WI38 (cell line): ENCODE measurements at regions not wholly inside any gene's neighbourhood (a gene's known extent, or its start where the extent isn't known, plus 50 kb on each side); places are given as distances from the start of the nearest gene placed in this dataset.
"Not testable (repeated sequence)": the region's sequence is repeated elsewhere in the genome, so short reads cannot be mapped to it uniquely, and the experiment has no call there.

Source experiments
- H3K4me3 ChIP-seq: 2 replicates; pipeline ENCODE4 v1.5.1; 2011; ENCODE audit warnings: low read depth, mild to moderate bottlenecking, control low read depth, low read length
- TF ChIP-seq, protein P1 (sequence below): IDR thresholded peaks from 2 replicates; pipeline ENCODE4 v1.5.1; 2012; ENCODE audit warnings: low read depth, mild to moderate bottlenecking, control low read depth, low read length

DNA sequence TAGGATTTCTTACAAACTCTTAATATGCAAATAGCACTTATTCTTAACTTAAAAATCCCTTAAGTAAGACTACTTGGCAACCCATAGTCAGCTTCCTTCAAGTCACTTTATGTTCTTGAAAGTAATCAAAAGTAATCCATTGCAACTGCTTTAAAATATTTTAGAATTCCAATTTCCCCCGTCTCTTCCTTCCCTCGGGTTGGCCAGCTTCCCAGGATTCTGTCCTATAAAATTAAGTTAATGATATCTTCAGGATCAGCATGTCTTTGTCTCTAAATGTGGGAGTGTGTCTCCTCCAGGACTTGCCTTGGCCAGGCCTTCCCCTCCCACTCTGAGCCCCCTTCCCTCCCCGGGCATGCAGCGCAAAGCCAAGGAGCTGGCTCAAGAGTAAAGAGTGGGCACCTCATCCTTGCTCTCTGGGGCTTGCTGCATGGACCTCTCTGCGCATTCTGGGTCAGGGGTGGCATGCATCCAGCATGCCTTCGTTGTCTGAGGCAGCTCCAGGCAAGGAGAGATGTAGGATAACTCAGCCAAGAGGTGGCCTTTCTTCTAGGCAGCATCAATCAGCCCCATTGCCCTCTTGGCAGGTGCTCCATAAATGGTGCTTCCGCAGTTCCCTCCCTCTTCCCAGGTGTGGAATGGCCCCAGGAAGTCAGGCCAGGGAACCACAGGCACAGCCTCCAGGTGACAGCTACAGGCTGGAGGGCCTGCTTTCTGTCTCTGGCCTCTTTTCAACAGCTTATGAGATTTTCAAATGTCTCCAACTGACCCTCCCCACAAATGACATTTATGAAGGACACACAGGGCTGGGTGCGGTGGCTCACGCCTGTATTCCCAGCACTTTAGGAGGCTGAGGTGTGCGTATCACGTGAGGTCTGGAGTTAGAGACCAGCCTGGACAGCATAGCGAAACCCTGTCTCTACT is 108.7 kb upstream of the ALDH1A3 start:
- no peak overlapping the region for H3K4me3 ChIP-seq
- TF ChIP-seq, protein P1, sequence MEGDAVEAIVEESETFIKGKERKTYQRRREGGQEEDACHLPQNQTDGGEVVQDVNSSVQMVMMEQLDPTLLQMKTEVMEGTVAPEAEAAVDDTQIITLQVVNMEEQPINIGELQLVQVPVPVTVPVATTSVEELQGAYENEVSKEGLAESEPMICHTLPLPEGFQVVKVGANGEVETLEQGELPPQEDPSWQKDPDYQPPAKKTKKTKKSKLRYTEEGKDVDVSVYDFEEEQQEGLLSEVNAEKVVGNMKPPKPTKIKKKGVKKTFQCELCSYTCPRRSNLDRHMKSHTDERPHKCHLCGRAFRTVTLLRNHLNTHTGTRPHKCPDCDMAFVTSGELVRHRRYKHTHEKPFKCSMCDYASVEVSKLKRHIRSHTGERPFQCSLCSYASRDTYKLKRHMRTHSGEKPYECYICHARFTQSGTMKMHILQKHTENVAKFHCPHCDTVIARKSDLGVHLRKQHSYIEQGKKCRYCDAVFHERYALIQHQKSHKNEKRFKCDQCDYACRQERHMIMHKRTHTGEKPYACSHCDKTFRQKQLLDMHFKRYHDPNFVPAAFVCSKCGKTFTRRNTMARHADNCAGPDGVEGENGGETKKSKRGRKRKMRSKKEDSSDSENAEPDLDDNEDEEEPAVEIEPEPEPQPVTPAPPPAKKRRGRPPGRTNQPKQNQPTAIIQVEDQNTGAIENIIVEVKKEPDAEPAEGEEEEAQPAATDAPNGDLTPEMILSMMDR: no peak

- TF ChIP-seq, protein P1: no peak
- no peak overlapping the region for H3K4me3 ChIP-seq
These were observed 107.9 kb upstream of the ALDH1A3 start for GRCh38 chr15:100771746-100772145.

DNA sequence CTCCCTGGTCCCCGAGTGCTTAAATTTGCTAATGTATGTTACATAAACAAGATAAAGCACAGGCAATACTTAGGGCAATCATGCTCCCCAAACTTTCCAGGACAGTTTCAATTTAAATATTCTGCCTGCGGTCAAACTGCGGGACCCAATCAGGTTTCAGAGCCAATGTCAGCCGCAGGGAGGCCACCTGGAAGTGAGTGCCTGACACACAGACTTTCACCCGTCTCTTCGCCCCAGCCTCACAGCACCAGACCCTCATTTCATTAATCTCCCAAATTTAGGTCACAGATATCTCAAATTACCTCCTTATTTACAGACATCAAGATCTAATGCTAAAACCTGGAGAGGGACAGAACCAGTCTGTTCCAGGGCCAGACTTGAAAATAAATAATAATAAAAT is 107.2 kb upstream of the ALDH1A3 start:
- TF ChIP-seq, protein P1: no peak
- no peak overlapping the region for H3K4me3 ChIP-seq

GRCh38 chr15:100772892-100773520 is 106.6 kb upstream of the ALDH1A3 start:
- H3K4me3 ChIP-seq: no peak overlapping the region
- TF ChIP-seq, protein P1: no peak

- H3K4me3 ChIP-seq: not testable (repeated sequence)
These were observed 105.6 kb upstream of the ALDH1A3 start for GRCh38 chr15:100774044-100774443.

GRCh38 chr15:100775581-100776185 is 103.9 kb upstream of the ALDH1A3 start:
- TF ChIP-seq, protein P1: no peak
- H3K4me3 ChIP-seq: no peak overlapping the region

- no peak overlapping the region for H3K4me3 ChIP-seq
- TF ChIP-seq, protein P1: no peak
These were observed 101.8 kb upstream of the ALDH1A3 start for GRCh38 chr15:100777821-100778220.
